Activated naive CD4-positive, alpha-beta T cell treated with Interleukin-2 at 50 U/mL for 16 hours (primary cell): ENCODE measurements at regions not wholly inside any gene's neighbourhood (a gene's known extent, or its start where the extent isn't known, plus 50 kb on each side); places are given as distances from the start of the nearest gene placed in this dataset.

Experiments used
- DNase-seq: peaks from one replicate; pipeline ENCODE4 v3.0.0-alpha.2; 2020

DNA sequence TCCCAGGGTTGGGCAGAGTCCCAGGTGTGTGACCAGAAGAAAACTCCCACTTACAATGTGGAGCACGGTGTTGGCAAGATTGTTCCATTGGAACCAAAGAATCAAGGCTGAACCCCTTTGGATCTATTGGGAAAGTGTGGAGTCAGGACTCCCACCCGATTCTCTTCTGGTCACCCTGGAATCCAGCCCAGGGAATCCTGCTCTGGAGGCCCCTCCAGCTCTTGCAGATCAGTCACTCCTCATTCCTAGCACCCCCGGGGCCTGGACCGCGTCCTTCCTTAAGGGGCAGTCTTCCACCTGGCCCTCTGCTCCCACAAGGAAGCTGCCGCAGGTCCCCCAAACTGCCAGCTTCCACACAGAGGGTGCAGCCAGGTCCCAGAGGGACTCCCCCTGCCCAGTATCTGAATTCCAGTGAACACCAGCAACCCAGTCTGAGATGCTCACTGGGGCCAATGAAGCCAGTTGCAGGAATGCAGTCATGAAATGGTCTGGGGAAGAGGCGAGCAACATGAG, 170.1 kb downstream of the GADD45G start:
- no peak for DNase-seq

DNA sequence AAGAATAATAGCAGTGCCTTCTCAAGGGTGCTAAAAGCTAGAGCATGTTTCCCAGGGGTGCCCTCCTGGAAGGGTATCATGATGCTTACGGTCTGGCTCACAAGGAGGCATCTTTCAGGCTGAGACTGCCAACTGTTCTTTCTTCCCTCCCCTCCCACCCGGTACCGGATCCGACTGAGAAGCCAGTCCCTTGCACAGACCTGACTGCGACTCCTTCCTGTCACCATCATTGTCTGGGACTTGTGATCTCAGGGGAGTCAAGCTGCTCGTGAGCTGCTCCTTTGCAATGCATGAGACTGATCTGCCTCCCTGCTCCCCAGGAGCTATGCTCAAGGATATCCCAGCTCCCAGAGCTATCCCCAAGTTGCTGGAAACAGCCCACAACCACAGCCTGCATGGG, 170.8 kb downstream of the GADD45G start:
- no peak for DNase-seq

GRCh38 chr9:89776795-89777525, 172.1 kb downstream of the GADD45G start:
- DNase-seq = no peak

GRCh38 chr9:89777544-89777943, 172.7 kb downstream of the GADD45G start:
- no peak for DNase-seq

DNA sequence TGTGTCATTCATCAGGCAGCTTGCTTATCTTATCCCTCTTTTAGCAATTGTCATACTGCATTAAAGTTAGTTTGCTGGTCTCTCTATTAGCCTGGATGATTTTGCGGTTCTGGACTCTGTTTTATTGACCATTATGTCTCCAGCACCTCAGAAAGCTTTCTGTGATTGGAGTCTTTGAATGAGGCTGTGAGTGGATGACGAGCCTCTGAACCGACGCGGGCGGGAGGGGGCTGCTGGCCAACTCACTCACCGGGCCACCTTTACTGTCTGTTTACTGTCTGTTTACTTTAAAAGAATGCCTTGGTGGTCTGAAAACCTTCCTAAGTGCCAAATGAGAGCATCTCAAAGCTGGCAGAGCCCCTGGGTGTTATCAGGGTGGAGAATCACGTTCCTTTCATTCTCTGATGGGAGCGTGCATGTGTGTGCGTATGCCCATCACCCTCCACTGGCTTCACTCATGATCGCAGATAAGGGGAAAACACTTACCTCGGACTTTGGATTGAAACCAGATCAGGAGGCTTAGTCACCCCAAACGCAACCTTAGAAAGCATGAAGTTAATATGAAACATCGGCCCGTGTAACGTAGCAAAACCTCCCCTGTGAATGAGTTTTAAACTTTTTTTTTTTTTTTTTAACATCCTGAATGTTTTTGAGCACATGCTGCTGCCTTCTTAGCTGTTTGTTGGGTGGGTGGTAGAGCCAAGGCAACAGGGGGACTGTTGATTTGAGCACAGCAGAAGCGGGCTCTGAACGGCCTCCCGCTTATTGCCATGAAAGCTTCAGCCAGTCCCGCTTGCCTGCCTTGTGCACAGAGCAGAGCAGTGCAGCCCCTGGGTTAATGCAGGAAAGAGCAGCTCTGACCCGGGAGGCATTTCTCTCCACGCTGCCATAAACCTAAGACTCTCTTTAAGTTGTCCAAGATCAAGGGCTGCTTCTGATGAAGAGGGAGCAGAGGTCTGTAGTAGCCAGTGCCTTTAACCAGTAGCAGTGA, 173.6 kb downstream of the GADD45G start:
- no peak for DNase-seq

DNA sequence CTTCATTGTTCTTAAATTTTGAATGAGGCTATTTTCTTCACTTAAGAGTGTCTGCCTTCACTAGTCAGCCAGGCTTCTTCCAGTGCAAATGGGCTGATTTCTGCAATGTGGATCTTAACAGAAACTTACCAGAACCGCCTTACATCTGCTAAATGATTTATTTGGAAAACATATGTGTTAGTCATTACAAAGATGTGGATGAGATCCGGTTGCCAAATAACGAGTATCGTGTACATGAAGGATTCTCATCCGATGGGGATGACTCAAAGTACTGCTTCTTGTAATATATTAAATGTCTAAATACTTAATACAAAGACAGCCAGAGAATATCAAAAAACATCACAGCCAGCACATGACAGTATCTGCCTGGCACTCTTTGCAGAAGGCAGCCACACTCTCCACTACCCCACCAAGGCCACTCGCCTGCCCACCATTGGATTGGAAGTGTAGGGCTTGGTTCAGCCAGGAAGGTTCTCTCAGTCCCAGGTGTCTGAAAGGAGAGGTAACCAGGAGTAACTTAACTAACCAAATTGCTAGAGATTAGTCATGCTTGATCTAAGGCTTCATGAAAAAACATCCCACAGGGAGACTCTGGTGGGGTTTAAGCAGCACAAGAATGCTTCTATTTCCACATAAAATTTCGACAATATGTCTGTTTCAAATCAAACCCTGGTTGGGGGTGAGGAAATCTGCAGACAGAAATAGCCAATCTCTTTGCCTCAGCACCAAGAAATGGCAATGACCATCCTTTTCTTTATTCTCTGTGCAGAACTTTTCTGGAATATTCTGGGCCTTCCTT, 174.8 kb downstream of the GADD45G start:
- no peak for DNase-seq

DNA sequence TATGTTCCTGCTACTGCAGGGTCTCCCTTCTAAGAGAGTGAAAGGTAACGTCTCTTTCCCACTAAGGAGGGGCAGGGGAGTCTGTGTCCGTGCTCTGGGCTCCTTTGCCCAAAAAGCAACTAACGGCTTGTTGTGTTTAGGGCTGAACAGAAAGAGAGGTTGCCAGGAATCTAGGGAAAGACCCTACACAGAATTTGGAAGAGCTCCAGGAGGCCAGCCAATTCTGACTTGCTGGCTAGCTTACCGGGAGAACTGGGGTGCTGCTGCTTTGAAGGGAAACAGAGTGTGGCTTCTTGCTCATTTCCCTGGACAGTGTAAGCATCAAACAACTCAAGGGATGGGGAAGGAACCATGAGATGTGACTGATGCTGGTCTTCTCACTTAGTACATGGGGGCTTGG, 176.1 kb downstream of the GADD45G start:
- DNase-seq = no peak

GRCh38 chr9:89781838-89782540, 177.2 kb downstream of the GADD45G start:
- DNase-seq = no peak

GRCh38 chr9:89786655-89787054, 181.8 kb downstream of the GADD45G start:
- no peak for DNase-seq

DNA sequence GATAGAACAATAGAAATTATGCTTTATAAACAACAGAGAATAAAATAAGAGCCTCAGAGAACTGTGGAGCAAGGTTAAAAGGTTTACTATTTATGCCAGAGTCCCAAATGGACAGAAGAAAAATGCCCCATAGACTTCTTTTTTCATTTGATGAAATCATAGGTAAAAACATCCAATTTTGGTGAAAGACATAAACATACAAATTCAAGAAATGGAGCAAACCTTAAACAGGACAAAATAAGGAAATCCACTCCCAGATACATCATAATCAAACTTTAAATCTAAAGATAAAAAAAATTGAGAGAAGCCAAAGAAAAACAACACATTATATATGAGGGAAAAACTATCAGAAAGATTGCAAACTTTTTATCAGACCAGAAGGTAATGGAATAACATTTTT, 182.8 kb downstream of the GADD45G start:
- DNase-seq = no peak

DNA sequence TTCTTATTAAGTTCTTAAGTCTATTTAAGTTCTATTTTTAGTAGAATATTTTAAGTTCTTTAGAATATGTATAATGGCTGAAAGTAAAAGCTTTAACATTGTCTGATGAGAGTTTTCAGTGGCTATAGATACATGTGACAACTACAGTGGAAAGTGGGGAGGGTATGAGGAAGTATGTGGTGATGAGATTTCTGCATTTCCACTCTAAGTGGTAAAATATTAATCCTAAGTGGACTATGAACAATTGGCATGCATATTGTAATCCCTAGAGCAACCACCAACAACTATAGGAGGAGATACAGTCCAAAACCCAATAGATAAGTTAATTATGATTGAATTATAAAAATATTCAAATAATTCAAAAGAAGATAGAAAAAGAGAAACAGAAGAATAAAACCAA, 183.6 kb downstream of the GADD45G start:
- DNase-seq = no peak

DNA sequence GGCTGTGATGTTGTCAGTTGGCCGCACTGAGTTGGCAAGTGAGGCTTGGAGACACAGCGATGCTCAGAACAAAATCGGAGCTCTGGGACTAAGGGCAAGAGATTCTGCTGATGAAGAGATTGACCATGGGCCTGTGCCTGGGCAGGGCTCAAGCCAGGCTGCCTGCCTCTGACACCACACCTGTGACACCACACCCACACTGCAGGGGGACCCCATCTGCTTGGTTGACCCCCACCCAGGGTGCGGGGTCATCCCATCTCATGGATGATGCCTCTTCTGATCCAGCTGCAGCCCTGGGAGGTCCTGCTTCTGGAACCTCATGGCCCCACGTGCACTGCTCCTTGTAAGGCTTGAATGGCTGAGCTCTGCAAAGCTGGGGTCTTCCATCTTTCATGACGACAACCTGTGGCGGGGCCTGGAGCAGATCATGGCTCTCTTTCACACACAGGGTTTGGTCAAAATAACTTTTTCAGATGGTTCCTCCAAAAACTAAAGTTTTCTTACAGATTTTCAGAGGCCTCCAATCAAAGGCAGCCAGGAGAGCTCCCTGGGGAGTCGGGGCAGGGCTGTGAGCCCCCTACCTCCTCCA, 185.2 kb downstream of the GADD45G start:
- DNase-seq = no peak

DNA sequence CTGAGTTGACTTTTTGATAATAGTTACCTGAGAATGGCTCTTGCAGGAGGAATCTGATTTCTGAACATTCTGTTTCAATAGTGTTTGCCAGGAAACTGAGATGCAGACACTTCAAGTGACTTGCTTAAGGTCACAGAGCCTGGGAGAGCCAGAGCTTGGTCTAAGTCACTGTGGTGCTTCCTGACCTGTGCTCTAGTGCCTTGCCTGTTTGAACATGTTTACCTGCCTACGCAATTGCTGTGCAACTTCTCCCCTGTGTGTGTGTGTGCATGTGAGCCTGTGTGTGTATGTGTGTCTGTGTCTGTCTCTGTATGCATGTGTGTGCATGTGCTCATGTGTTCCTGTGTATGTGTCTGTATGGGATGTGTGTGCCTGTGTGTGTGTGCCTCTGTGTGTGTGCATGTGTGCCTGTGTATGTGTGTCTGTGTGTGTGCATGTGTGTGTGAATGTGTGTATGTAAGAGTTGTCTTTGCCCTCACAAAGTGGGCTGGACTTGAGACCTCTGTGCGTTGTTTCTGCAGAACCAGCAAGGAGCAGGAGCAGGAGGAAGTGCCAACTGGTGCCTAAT, 185.8 kb downstream of the GADD45G start:
- no peak for DNase-seq

GRCh38 chr9:89791754-89792153, 186.9 kb downstream of the GADD45G start:
- no peak for DNase-seq

DNA sequence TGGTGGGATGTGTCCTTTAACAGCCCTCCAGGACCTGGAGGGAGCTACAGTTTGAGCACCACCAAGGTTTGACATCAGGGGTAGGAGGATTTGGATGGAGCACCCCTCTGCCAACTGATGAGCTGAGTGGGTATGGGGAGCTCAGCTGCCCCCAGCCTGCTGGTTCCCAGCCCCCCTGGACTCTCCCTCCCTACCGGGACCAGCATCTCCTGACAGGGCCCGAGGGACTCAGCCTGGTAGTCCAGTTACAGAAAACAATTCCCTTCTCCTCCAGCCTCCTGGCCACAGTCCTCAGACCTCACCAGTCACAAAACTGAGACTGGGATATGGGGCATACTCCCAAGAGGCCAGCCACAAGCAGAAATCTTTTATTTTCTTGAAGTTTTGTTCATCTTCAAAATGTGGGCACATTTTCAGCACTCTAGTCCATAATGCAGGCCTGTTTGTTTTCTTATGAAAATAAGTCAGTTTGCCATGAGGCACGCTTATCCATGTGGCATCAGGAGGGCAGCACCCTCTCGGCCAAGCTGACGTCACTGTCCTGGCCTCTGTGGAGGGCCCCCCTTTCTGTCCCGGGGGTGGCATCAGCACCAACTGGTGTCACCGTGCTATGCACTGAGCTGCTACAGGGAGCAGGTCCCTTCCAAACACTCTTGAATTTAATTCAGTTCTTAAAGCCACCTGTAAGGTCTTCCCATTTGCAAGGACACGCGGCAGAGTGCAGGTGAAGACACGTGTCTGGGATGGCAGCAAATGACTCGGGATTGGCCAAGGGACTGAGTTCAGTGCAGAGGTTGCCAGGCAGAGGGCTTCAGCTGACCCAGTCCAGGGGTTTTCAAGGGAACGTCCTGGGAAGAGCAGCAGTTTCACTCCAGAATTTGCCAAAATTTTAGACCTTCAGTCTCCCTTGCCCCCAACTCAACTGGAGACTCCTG, 187.6 kb downstream of the GADD45G start:
- DNase-seq = no peak

GRCh38 chr9:89793124-89793495, 188.3 kb downstream of the GADD45G start:
- no peak for DNase-seq

DNA sequence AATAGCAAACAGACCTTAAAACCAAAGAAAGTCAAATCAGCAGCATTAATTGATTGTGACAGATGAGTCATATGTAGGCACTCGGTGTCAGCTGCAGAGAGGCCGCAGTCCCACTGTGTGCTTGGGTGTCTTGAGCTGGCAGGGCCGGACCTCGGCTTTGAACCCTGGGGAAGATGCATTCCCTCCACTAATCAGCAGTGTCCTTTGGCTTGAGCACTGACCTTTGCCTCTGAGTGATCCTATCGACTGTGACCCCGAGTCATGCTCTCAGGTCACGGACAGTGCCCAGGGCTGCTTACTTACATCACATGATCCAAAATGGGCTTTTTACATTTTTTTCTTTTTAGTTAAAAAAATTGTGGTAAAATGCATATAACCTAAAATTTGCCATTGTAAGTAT, 188.7 kb downstream of the GADD45G start:
- DNase-seq = no peak

DNA sequence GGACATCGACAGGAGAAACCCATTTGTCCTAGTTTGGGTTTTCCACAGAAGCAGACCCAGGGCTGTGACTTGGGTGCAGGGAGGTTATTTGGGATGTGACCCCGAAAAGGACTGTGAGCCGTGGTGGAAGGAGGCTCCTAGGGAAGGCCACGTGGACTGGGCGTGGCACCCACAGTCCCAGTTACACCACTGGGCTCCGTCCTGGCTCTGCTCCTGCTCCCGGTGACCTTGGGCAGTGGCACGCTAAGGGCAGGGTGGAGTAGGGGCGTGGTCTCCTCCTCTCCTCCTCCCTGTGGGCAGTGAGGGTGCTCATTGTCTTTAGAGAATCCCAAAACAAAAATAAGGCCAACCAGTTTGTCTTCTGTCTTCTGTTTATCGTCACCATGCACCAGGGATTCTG, 190.1 kb downstream of the GADD45G start:
- no peak for DNase-seq

GRCh38 chr9:89795538-89796195, 190.9 kb downstream of the GADD45G start:
- DNase-seq = no peak

DNA sequence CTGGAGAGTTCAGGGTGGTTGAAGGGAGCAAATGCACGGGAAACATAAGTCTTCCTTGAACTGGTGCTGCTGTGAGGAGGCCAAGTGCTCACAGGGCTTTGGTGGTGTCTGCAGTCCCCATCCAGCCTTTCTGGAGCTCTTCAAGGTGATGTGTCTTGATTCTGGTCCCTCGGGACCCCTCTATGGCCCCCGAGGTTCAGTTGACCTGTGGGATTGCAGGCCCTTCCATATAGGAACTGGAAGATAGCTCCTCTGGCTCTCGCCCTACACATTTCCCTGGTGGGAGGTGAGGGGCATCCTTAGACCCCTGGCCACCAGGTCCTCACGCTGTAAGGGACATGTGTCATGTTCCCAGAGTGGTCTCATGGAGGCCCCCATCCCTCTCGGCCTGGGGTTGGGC, 191.8 kb downstream of the GADD45G start:
- DNase-seq = no peak
